WTC11 (cell line): ENCODE measurements at regions not wholly inside any gene's neighbourhood (a gene's known extent, or its start where the extent isn't known, plus 50 kb on each side); places are given as distances from the start of the nearest gene placed in this dataset.

Experiments used
- CTCF ChIP-seq: fragments of 200-600 bp; IDR thresholded peaks from 2 replicates; pipeline ENCODE4 v1.8.0; 2022; ENCODE audit warnings: antibody characterized with exemption
- GABPB1 ChIP-seq: sonication (generic); formaldehyde crosslinking; IDR thresholded peaks from 2 replicates; pipeline ENCODE4 v1.8.1; 2023; ENCODE audit warnings: mild to moderate bottlenecking, missing genetic modification reagents
- ZMAT4 ChIP-seq: fragments of 250-450 bp; sonication (Bioruptor Pico); IDR thresholded peaks from 2 replicates; pipeline ENCODE4 v1.9.0; 2021; ENCODE audit warnings: mild to moderate bottlenecking
- ZNF263 ChIP-seq: sonication (generic); formaldehyde crosslinking; IDR thresholded peaks from 2 replicates; pipeline ENCODE4 v1.8.1; 2022; ENCODE audit warnings: low read depth, mild to moderate bottlenecking, moderate library complexity, missing genetic modification reagents

DNA sequence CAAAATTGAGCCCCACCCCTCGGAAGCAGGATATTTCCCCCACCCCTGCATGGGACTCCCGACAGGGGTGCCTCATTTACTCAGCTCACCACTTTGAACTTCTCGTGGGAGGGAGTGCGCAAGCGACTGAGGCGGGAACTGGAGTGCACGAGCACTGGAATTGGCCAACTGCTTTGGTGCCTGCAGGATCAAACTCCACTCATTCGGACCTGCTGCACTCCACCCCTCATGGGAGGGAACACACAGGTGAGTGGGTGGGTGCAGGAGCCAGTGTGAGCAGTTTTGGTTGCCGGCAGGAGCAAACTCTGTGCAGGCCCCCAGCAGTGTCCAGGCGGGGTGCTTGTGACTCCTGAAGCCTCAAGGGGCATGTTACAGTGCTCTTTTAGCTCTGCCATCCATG is 301.2 kb downstream of the TUSC1 start:
- TF ChIP-seq CTCF: no peak
- TF ChIP-seq ZNF263 (CRISPR knock-in tag): no peak
- no peak for TF ChIP-seq GABPB1 (CRISPR knock-in tag)
- no peak for TF ChIP-seq ZMAT4 (CRISPR knock-in tag)
